Muscle of leg (tissue), 3 donors: ENCODE measurements at regions not wholly inside any gene's neighbourhood (a gene's known extent, or its start where the extent isn't known, plus 50 kb on each side); places are given as distances from the start of the nearest gene placed in this dataset.

Source experiments
- DNase-seq: peaks from one replicate; pipeline ENCODE4 v3.0.0; 2013
- H3K27ac ChIP-seq: one replicate; pipeline ENCODE4 v1.5.1; 2013; ENCODE audit warnings: mild to moderate bottlenecking, low read length, control low read depth
- H3K27me3 ChIP-seq: one replicate; pipeline ENCODE4 v1.6.1; 2013; ENCODE audit warnings: low read length; ENCODE audit not compliant: control insufficient read depth, insufficient read depth
- H3K36me3 ChIP-seq: one replicate; pipeline ENCODE4 v1.6.1; 2013; ENCODE audit warnings: low read length; ENCODE audit not compliant: control insufficient read depth, insufficient read depth
- H3K4me1 ChIP-seq: one replicate; pipeline ENCODE4 v1.6.1; 2013; ENCODE audit warnings: low read length; ENCODE audit not compliant: control insufficient read depth, insufficient read depth
- H3K4me3 ChIP-seq: one replicate; pipeline ENCODE4 v1.5.1; 2013; ENCODE audit warnings: low read length, control low read depth
- H3K9me3 ChIP-seq: replicated peaks from 2 replicates; pipeline ENCODE4 v1.6.1; 2013; ENCODE audit warnings: low read depth, low read length; ENCODE audit not compliant: control insufficient read depth
- WGBS: methylation state at CpG from one replicate; pipeline ENCODE4 v1.1.5; 2013; ENCODE audit warnings: missing lambda C conversion rate; ENCODE audit not compliant: insufficient coverage; 5-methylcytosine and 5-hydroxymethylcytosine counted together

DNA sequence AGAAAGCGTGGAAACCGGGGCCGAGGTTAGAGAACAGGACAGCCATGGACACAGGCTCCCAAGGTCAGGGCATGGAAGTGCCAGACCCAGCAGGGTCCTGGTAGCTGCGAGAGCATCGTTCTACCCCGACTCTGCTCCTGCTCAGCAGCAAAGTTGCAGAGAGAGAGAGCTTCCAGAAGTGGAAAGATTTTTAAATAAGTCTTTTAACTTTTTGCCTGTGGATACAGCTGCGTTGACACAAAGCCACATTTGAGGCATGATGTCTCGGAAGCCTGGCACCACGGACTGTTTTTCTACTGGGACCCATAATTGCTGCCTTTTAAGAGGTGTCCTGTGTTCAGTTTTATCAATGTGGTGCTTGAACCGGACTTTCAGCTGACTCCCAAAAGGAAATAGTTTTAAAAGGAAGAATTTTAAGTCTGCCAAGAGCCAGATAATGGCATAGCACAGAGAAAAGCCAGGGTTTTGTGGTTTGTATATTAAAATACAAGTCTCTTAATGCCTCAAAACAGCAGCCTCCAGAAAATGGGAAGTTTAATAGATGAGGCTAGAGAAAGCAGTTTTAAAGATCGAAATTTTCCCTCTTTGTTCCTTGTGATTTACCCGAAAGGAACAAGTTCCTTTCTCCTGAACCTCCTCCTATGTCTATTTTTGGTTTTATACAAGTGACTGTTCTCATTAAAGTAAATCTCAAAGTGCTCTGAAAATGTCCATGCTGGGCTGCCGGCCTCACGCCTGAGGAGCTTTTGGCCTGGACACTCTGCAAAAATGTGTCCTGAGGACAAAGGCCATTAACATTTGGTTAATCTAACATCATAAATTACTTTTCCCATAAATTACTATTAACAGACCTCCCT is 91.5 kb downstream of the RIN2 start:
- Histone ChIP-seq H3K9me3 (no peaks in the 10 kb centered on the region), H3K27me3 (no peaks in the 10 kb centered on the region), H3K27ac (peak overlapping the region; percentile 78), H3K36me3 (no peaks in the 10 kb centered on the region), H3K4me3 (no peak overlapping the region), H3K4me1 (peaks cover 23% of the 10 kb centered on the region)
- peak; percentile 83 for DNase-seq
- WGBS, result 17% methylated on average over 12 of the region's 14 CpGs

GRCh38 chr20:19850198-19850533 is 92.1 kb downstream of the RIN2 start:
- H3K4me1 ChIP-seq, result peaks cover 23% of the 10 kb centered on the region
- H3K27me3 ChIP-seq, result no peaks in the 10 kb centered on the region
- peak overlapping the region; percentile 78 for H3K27ac ChIP-seq
- no peak overlapping the region for H3K4me3 ChIP-seq
- no peaks in the 10 kb centered on the region for H3K9me3 ChIP-seq
- 20% methylated on average over 2 of the region's 4 CpGs for WGBS
- peak; percentile 74 for DNase-seq
- no peaks in the 10 kb centered on the region for H3K36me3 ChIP-seq

- H3K36me3 ChIP-seq, result no peaks in the 10 kb centered on the region
- no peaks in the 10 kb centered on the region for H3K27me3 ChIP-seq
- no peak overlapping the region for H3K4me3 ChIP-seq
- peaks cover 23% of the 10 kb centered on the region for H3K4me1 ChIP-seq
- peak; percentile 45 for DNase-seq
- H3K27ac ChIP-seq, result no peak overlapping the region
- no peaks in the 10 kb centered on the region for H3K9me3 ChIP-seq
- 84% methylated on average over 6 of the region's 7 CpGs for WGBS
These were observed 93.8 kb downstream of the RIN2 start for GRCh38 chr20:19851861-19852260.

- no peak overlapping the region for H3K27ac ChIP-seq
- H3K36me3 ChIP-seq, result no peaks in the 10 kb centered on the region
- no CpG with 5 or more reads among the region's 3 CpGs for WGBS
These were observed 97.4 kb downstream of the RIN2 start for GRCh38 chr20:19855416-19855815.

DNA sequence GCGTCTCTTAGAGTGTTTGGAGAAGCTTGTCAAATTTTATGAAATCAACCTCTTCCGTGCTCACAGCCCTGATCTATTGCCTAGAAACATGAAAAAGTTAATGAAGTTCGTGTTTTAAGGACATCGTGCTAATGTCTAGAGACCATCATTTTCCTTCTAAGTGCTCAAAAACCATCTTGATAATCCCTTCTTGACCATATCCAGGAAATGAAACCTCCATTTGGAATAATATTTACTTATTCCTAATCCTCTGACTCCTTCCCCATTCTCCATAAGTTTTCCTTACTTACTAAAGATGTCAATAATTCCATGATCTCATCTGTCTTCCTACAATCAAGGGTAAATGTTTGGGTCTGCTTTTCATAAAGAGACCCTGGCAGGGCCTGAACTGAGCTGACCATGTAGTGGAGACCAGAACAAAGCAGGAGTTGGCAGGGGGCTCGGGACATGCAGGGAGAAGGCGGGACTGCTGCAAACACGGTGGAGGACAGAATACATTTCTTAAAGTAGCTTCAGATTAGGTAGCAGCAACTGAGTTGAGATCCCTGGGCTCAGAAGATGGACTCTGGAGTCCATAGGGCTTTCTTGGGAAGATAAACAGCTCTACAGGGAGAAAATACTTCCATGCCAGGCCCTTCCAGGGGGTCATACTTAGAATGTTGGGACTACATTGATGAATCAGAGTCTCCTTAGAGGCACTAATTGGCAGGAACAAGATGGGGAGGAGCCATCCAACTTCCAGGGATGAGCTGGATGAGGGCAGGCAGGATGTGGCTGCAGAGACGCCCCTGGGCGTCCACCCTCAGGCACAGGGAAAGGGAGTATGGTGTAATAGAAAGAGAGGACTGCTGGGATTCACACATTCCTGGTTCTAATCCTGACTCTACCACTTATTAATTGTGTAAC is 100.7 kb downstream of the RIN2 start:
- no peaks in the 10 kb centered on the region for H3K9me3 ChIP-seq
- no peaks in the 10 kb centered on the region for H3K4me1 ChIP-seq
- DNase-seq, result peak; percentile 58
- H3K4me3 ChIP-seq, result no peak overlapping the region
- WGBS, result 63% methylated on average over 6 of the region's 9 CpGs
- no peaks in the 10 kb centered on the region for H3K27me3 ChIP-seq
- H3K36me3 ChIP-seq, result no peaks in the 10 kb centered on the region
- H3K27ac ChIP-seq, result no peak overlapping the region

More at GRCh38 chr20:19855416-19855815, 97.4 kb downstream of the RIN2 start:
- H3K9me3 ChIP-seq, result no peaks in the 10 kb centered on the region
- no peak for DNase-seq
- H3K27me3 ChIP-seq, result no peaks in the 10 kb centered on the region
- no peak overlapping the region for H3K4me3 ChIP-seq
- peaks cover 11% of the 10 kb centered on the region for H3K4me1 ChIP-seq

DNA sequence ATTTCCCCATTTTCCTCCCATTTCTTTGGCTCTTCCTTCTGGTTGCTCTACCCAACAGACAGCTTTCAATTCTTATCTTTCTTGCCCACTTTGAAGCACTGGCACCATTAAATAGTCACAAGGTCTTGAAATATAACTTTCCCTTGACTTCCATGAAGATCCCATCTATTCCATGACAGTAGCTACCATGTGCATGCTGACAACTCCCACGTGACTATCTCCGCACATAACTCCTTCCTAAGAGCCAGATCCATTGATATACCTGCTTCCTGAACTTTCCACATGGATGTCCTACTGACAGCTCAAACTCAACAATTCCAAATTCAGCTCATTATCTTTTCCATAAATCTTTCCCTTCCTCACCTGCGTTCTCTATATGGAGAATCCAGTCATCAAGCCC is 101.4 kb downstream of the RIN2 start:
- no peak overlapping the region for H3K27ac ChIP-seq
- no peak overlapping the region for H3K4me3 ChIP-seq
- no peaks in the 10 kb centered on the region for H3K4me1 ChIP-seq
- 93% methylated on average over 2 of the region's 3 CpGs for WGBS
- H3K9me3 ChIP-seq, result no peaks in the 10 kb centered on the region
- H3K27me3 ChIP-seq, result no peaks in the 10 kb centered on the region
- DNase-seq, result no peak
- H3K36me3 ChIP-seq, result no peaks in the 10 kb centered on the region

- WGBS, result no CpG with 5 or more reads among the region's 2 CpGs
- H3K4me3 ChIP-seq, result no peak overlapping the region
- no peak for DNase-seq
- no peaks in the 10 kb centered on the region for H3K9me3 ChIP-seq
- H3K36me3 ChIP-seq, result no peaks in the 10 kb centered on the region
- H3K27me3 ChIP-seq, result no peaks in the 10 kb centered on the region
- H3K4me1 ChIP-seq, result no peaks in the 10 kb centered on the region
- no peak overlapping the region for H3K27ac ChIP-seq
These were observed 102.7 kb downstream of the RIN2 start for GRCh38 chr20:19860737-19861136.

- no peaks in the 10 kb centered on the region for H3K36me3 ChIP-seq
- no peaks in the 10 kb centered on the region for H3K27me3 ChIP-seq
- no peak overlapping the region for H3K4me3 ChIP-seq
- 100% methylated on average over 6 of the region's 6 CpGs for WGBS
- H3K9me3 ChIP-seq, result no peaks in the 10 kb centered on the region
- no peak for DNase-seq
- no peaks in the 10 kb centered on the region for H3K4me1 ChIP-seq
- H3K27ac ChIP-seq, result no peak overlapping the region
These were observed 103.2 kb downstream of the RIN2 start for GRCh38 chr20:19861147-19861759.

DNA sequence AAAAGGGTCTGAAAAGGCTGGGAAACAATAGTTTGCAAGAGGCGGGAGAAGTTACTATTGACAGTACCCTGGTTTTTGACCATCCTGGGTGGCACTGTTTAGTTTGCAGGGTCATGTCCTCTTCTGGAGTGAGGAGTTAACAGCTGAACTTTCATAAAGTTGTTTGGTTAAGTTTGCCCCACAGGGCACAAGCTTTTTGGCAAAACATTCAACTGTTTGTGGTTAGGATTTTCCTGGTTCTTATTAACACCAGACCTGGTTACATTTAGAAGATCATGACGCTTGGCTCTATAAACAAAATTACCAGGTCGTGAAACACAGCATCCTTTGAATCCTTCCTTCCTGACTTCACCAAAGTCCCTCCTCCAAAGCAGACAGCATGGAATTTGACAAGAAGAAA is 106.1 kb downstream of the RIN2 start:
- H3K27ac ChIP-seq, result no peak overlapping the region
- H3K4me1 ChIP-seq, result peaks cover 3% of the 10 kb centered on the region
- no peaks in the 10 kb centered on the region for H3K27me3 ChIP-seq
- no peaks in the 10 kb centered on the region for H3K9me3 ChIP-seq
- no CpG with 5 or more reads among the region's 3 CpGs for WGBS
- H3K36me3 ChIP-seq, result no peaks in the 10 kb centered on the region
- no peak overlapping the region for H3K4me3 ChIP-seq
- no peak for DNase-seq

GRCh38 chr20:19866070-19866469 is 108.0 kb downstream of the RIN2 start:
- no peak overlapping the region for H3K27ac ChIP-seq
- H3K36me3 ChIP-seq, result no peaks in the 10 kb centered on the region
- H3K9me3 ChIP-seq, result no peaks in the 10 kb centered on the region
- H3K27me3 ChIP-seq, result no peaks in the 10 kb centered on the region
- no peak overlapping the region for H3K4me3 ChIP-seq
- DNase-seq, result no peak
- peaks cover 3% of the 10 kb centered on the region for H3K4me1 ChIP-seq
